ENCODE measurements at regions not wholly inside any gene's neighbourhood (a gene's known extent, or its start where the extent isn't known, plus 50 kb on each side); places are given as distances from the start of the nearest gene placed in this dataset.
A peak's percentile ranks its signal among the peaks of the same experiment; 100 is the strongest.

GRCh38 chr17:74089380-74089779 is 114.1 kb upstream of the RPL38 start:
- ATAC-seq = 0 out of 2 replicates have a peak, but pooled peaks have one; percentile 16
- BruUV-seq (replicated peaks) = no TSS peak
- H3K27ac ChIP-seq (ENCODE audit: low read length) = no peak overlapping the region
- intact Hi-C loops (cut with micrococcal nuclease; ENCODE audit: unreplicated experiment) (no loop called here), in situ Hi-C loops (cut with HindIII; ENCODE audit: low pct_unique_long_range_greater_than_20kb, low sequenced_read_pairs) (no loop called here)
- H3K4me1 ChIP-seq (ENCODE audit: control insufficient read depth, insufficient read depth, low read length) = no peaks in the 10 kb centered on the region
- peaks cover 22% of the 10 kb centered on the region for H3K27me3 ChIP-seq (ENCODE audit: control insufficient read depth, insufficient read depth, low read length)
- no peak for DNase-seq (ENCODE audit: low read depth, low spot score)
- CTCF ChIA-PET = interaction anchor here (0.7 to 1.2 kb wide), 3 partner anchors 17 to 110 kb away, joined by 3 to 4 read pairs (median 3); no protein-coding TSS in a partner anchor
- TF ChIP-seq CTCF (IDR thresholded peaks at IDR 0.05) (no peak), TCF7L2 (IDR thresholded peaks at IDR 0.05; ENCODE audit: low read depth, low read length) (no peak), SIN3A (IDR thresholded peaks at IDR 0.05; ENCODE audit: borderline replicate concordance, insufficient read depth, low read depth, low read length) (no peak), REST (IDR thresholded peaks at IDR 0.05; ENCODE audit: insufficient read depth in 1 of 2, low read depth in 2 of 2, low read length in 1 of 2) (no peak), POLR2AphosphoS5 (IDR thresholded peaks at IDR 0.05; ENCODE audit: low read depth, low read length) (no peak)
- no peaks in the 10 kb centered on the region for H3K36me3 ChIP-seq (ENCODE audit: control insufficient read depth, insufficient read depth, low read length)
- H3K9me3 ChIP-seq (ENCODE audit: control insufficient read depth, insufficient read depth, low read depth, low read length) = no peaks in the 10 kb centered on the region
- POLR2A ChIA-PET = no interaction called here
- no peak overlapping the region for H3K4me3 ChIP-seq (ENCODE audit: low read depth in 2 of 2, low read length in 2 of 2)

DNA sequence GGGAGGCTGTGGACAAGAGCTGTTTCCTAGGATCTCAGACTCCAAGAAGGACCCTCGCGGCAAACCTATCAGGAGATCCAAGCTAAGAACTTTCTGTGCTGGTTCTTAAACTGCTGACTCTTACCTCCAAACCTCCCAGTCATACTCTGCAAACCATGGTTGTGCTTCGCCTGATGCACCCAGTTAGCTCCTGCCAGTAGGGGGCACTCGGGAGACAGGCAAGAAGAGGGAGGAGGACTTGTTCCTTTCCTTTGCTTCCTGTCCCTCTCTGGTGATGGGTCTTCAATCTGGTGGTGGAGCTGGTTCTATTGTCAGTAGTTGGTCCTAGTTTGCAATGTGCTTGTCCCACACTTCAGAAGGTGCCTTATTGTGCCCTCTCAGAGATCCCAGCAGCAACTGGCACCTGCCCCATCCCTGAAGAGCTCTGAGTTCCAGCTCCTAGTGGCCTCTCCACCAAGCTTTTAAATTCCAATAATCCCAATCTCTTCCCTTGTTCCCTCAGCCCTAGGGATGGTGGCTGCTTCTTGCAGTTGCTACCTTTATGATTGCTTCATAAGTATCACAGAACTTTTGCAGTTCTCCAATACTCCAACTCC is 113.5 kb upstream of the RPL38 start:
- TF ChIP-seq CTCF (IDR thresholded peaks at IDR 0.05) (peak; percentile 89), SIN3A (IDR thresholded peaks at IDR 0.05; ENCODE audit: borderline replicate concordance, insufficient read depth, low read depth, low read length) (no peak)
- peaks cover 25% of the 10 kb centered on the region for H3K27me3 ChIP-seq (ENCODE audit: control insufficient read depth, insufficient read depth, low read length)
- CTCF ChIA-PET = interaction anchor here (0.7 to 1.2 kb wide), 5 partner anchors 10 to 110 kb away, joined by 3 to 4 read pairs (median 3); no protein-coding TSS in a partner anchor

More for the DNA sequence above, 113.5 kb upstream of the RPL38 start:
- POLR2A ChIA-PET = interaction anchor here (0.5 kb wide), 1 partner anchor 229 kb away, joined by 4 read pairs; no protein-coding TSS in a partner anchor
- no peaks in the 10 kb centered on the region for H3K4me1 ChIP-seq (ENCODE audit: control insufficient read depth, insufficient read depth, low read length)
- BruUV-seq (replicated peaks) = no TSS peak
- intact Hi-C loops (cut with micrococcal nuclease; ENCODE audit: unreplicated experiment) (loop anchor here (5.0 kb wide), 1 partner anchor 87 kb away; no protein-coding TSS in a partner anchor), in situ Hi-C loops (cut with HindIII; ENCODE audit: low pct_unique_long_range_greater_than_20kb, low sequenced_read_pairs) (no loop called here)
- DNase-seq (ENCODE audit: low read depth, low spot score) = peak; percentile 35
- ATAC-seq = peak; percentile 79
- H3K36me3 ChIP-seq (ENCODE audit: control insufficient read depth, insufficient read depth, low read length) = no peaks in the 10 kb centered on the region
- no peak overlapping the region for H3K4me3 ChIP-seq (ENCODE audit: low read depth in 2 of 2, low read length in 2 of 2)
- no peak overlapping the region for H3K27ac ChIP-seq (ENCODE audit: low read length)
- H3K9me3 ChIP-seq (ENCODE audit: control insufficient read depth, insufficient read depth, low read depth, low read length) = no peaks in the 10 kb centered on the region

Data from Panc1 (cell line).